PC-3 (cell line): ENCODE measurements at regions not wholly inside any gene's neighbourhood (a gene's known extent, or its start where the extent isn't known, plus 50 kb on each side); places are given as distances from the start of the nearest gene placed in this dataset.

Experiments used
- EZH2 ChIP-seq: fragments of 300-600 bp; sonication (generic); IDR thresholded peaks from one replicate; pipeline ENCODE4 v1.6.1; 2017; ENCODE audit warnings: antibody characterized with exemption, mild to moderate bottlenecking, low read length; ENCODE audit not compliant: unreplicated experiment
- EZH2phosphoT487 ChIP-seq: fragments of 300-600 bp; sonication (generic); IDR thresholded peaks from 2 replicates; pipeline ENCODE4 v1.6.1; 2018; ENCODE audit warnings: mild to moderate bottlenecking, antibody characterized with exemption, low read length, borderline replicate concordance
- TF ChIP-seq, protein P1 (sequence below): fragments of 300-600 bp; sonication (generic); conservative IDR thresholded peaks from 2 replicates; pipeline ENCODE4 v1.5.1; 2017; ENCODE audit warnings: antibody characterized with exemption, low read depth, mild to moderate bottlenecking, low read length

DNA sequence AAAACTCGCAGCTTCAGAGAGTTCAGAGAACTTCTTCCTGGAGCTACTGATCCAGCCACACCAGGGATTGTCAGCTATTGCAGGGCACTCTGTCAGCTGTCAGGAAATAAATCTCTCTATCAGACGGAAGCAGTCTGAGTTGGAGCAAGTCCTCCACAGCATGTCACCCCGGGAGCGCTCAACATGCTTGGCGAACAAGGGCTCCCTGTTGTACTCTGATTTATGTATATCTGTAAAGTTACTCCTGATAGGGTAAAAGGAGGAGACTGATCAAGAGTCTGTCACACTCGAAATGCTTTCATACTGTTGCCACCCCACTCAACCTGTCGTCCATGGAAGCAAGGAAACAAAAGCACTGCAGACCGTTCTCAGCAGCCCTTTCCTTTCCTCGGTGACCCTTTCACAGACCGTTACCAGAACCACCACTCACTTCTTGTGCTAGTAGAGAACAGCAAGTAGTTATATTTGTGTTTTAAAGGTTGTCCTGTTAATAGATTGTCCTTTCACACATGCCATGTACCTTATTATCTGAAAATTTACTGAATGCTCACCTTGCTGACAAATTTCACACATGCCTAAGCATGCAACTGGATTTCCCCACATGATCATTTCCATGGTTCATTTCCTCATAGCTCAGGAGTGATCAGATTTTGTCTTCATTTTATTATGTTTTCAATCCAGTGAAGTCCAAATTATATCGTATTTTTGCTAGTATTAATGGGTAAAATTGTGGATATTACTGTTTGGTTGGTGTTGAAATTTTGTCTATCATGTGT, 2108.9 kb upstream of the TENM3 start:
- TF ChIP-seq, protein P1, sequence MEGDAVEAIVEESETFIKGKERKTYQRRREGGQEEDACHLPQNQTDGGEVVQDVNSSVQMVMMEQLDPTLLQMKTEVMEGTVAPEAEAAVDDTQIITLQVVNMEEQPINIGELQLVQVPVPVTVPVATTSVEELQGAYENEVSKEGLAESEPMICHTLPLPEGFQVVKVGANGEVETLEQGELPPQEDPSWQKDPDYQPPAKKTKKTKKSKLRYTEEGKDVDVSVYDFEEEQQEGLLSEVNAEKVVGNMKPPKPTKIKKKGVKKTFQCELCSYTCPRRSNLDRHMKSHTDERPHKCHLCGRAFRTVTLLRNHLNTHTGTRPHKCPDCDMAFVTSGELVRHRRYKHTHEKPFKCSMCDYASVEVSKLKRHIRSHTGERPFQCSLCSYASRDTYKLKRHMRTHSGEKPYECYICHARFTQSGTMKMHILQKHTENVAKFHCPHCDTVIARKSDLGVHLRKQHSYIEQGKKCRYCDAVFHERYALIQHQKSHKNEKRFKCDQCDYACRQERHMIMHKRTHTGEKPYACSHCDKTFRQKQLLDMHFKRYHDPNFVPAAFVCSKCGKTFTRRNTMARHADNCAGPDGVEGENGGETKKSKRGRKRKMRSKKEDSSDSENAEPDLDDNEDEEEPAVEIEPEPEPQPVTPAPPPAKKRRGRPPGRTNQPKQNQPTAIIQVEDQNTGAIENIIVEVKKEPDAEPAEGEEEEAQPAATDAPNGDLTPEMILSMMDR: no peak
- TF ChIP-seq EZH2 (no peak), EZH2phosphoT487 (no peak)
